SK-N-MC (cell line): ENCODE measurements at regions not wholly inside any gene's neighbourhood (a gene's known extent, or its start where the extent isn't known, plus 50 kb on each side); places are given as distances from the start of the nearest gene placed in this dataset.

Source experiments
- EZH2 ChIP-seq: fragments of 200-600 bp; sonication (generic); IDR thresholded peaks from one replicate; pipeline ENCODE4 v1.6.1; 2017; ENCODE audit warnings: antibody characterized with exemption
- POLR2AphosphoS5 ChIP-seq: IDR thresholded peaks from 2 replicates; pipeline ENCODE4 v1.6.1; 2012; ENCODE audit warnings: mild to moderate bottlenecking, low read depth, low read length, borderline replicate concordance

- TF ChIP-seq EZH2 (no peak), POLR2AphosphoS5 (no peak)
Observed at GRCh38 chr14:26213846-26214575, 383.8 kb downstream of the NOVA1 start.
